NB4 (cell line): ENCODE measurements at regions not wholly inside any gene's neighbourhood (a gene's known extent, or its start where the extent isn't known, plus 50 kb on each side); places are given as distances from the start of the nearest gene placed in this dataset.

Source experiments
- CTCF ChIP-seq: IDR thresholded peaks from one replicate; pipeline ENCODE4 v1.5.1; 2012; ENCODE audit warnings: low read depth, low read length
- POLR2A ChIP-seq: IDR thresholded peaks from 2 replicates; pipeline ENCODE4 v1.6.1; 2011; ENCODE audit warnings: mild to moderate bottlenecking; ENCODE audit not compliant: insufficient read length; ENCODE audit errors: extremely low read depth

- TF ChIP-seq POLR2A, result no peak
- TF ChIP-seq CTCF, result no peak
Observed at GRCh38 chr1:222284466-222284865, 263.4 kb downstream of the HHIPL2 start.
